Omental fat pad (tissue), 3 donors: ENCODE measurements at regions not wholly inside any gene's neighbourhood (a gene's known extent, or its start where the extent isn't known, plus 50 kb on each side); places are given as distances from the start of the nearest gene placed in this dataset.

Experiments
- ATAC-seq: fragments of 150-250 bp; one replicate; pipeline ENCODE4 v1.9.1; 2016; ENCODE audit warnings: mild to moderate bottlenecking, moderate library complexity; ENCODE audit not compliant: low FRiP score
- DNase-seq: peaks from one replicate; pipeline ENCODE4 v3.0.0-alpha.2; 2019; ENCODE audit warnings: low spot score
- CTCF ChIP-seq, 3 donors: fragments of 450-650 bp; IDR thresholded peaks; one replicate each; pipeline ENCODE4 v1.5.1; 2016 to 2017; ENCODE audit warnings: antibody characterized with exemption in 3 of 3, mild to moderate bottlenecking in 3 of 3, moderate library complexity in 2 of 3

- TF ChIP-seq CTCF (IDR thresholded peaks at IDR 0.05): no peak
- ATAC-seq (no peak), DNase-seq (no peak)
Observed at GRCh38 chr18:75548353-75548905, 120.9 kb upstream of the SMIM21 start.

- no peak for TF ChIP-seq CTCF (IDR thresholded peaks at IDR 0.05)
- DNase-seq: no peak
- no peak for ATAC-seq
Observed at GRCh38 chr18:75546964-75547363, 119.5 kb upstream of the SMIM21 start.

- ATAC-seq (no peak), DNase-seq (no peak)
- TF ChIP-seq CTCF (IDR thresholded peaks at IDR 0.05): no peak
Observed at GRCh38 chr18:75545189-75545588, 117.7 kb upstream of the SMIM21 start.

GRCh38 chr18:75544496-75544895, 117.0 kb upstream of the SMIM21 start:
- DNase-seq (no peak), ATAC-seq (peak; percentile 41)
- TF ChIP-seq CTCF (IDR thresholded peaks at IDR 0.05): no peak

- ATAC-seq: peak; percentile 37
- no peak for TF ChIP-seq CTCF (IDR thresholded peaks at IDR 0.05)
- DNase-seq: no peak
Observed at GRCh38 chr18:75544051-75544481, 116.6 kb upstream of the SMIM21 start.

- ATAC-seq: no peak
Observed at GRCh38 chr18:75538727-75539126, 111.2 kb upstream of the SMIM21 start.

More at GRCh38 chr18:75538727-75539126, 111.2 kb upstream of the SMIM21 start:
- no peak for DNase-seq
- no peak for TF ChIP-seq CTCF (IDR thresholded peaks at IDR 0.05)
